ENCODE measurements at regions not wholly inside any gene's neighbourhood (a gene's known extent, or its start where the extent isn't known, plus 50 kb on each side); places are given as distances from the start of the nearest gene placed in this dataset.

GRCh38 chr14:65250162-65250495 lies 147.8 kb upstream of the MAX start:
- no peak for DNase-seq (ENCODE audit: low read depth)

GRCh38 chr14:65251213-65251612 lies 148.9 kb upstream of the MAX start:
- no peak for DNase-seq (ENCODE audit: low read depth)

GRCh38 chr14:65252482-65253255 lies 150.4 kb upstream of the MAX start:
- DNase-seq (ENCODE audit: low read depth): no peak

- no peak for DNase-seq (ENCODE audit: low read depth)
Observed at GRCh38 chr14:65255029-65255545, 152.8 kb upstream of the MAX start.

GRCh38 chr14:65255583-65256461 lies 153.5 kb upstream of the MAX start:
- DNase-seq (ENCODE audit: low read depth): no peak

GRCh38 chr14:65256714-65257113 lies 154.4 kb upstream of the MAX start:
- no peak for DNase-seq (ENCODE audit: low read depth)

GRCh38 chr14:65257425-65257824 lies 155.1 kb upstream of the FUT8 start:
- DNase-seq (ENCODE audit: low read depth): no peak

- no peak for DNase-seq (ENCODE audit: low read depth)
Observed at GRCh38 chr14:65258391-65258790, 154.1 kb upstream of the FUT8 start.

GRCh38 chr14:65259000-65259399 lies 153.5 kb upstream of the FUT8 start:
- no peak for DNase-seq (ENCODE audit: low read depth)

GRCh38 chr14:65260786-65261185 lies 151.7 kb upstream of the FUT8 start:
- DNase-seq (ENCODE audit: low read depth): no peak

- no peak for DNase-seq (ENCODE audit: low read depth)
Observed at GRCh38 chr14:65261425-65261920, 151.1 kb upstream of the FUT8 start.

GRCh38 chr14:65261946-65262345 lies 150.6 kb upstream of the FUT8 start:
- no peak for DNase-seq (ENCODE audit: low read depth)

- DNase-seq (ENCODE audit: low read depth): no peak
Observed at GRCh38 chr14:65263177-65263788, 149.2 kb upstream of the FUT8 start.

- no peak for DNase-seq (ENCODE audit: low read depth)
Observed at GRCh38 chr14:65267856-65268255, 144.7 kb upstream of the FUT8 start.

GRCh38 chr14:65268594-65268993 lies 143.9 kb upstream of the FUT8 start:
- no peak for DNase-seq (ENCODE audit: low read depth)

- DNase-seq (ENCODE audit: low read depth): no peak
Observed at GRCh38 chr14:65269732-65270131, 142.8 kb upstream of the FUT8 start.

- no peak for DNase-seq (ENCODE audit: low read depth)
Observed at GRCh38 chr14:65277027-65277426, 135.5 kb upstream of the FUT8 start.

GRCh38 chr14:65277580-65278270 lies 134.8 kb upstream of the FUT8 start:
- no peak for DNase-seq (ENCODE audit: low read depth)

GRCh38 chr14:65278589-65278988 lies 133.9 kb upstream of the FUT8 start:
- DNase-seq (ENCODE audit: low read depth): no peak

GRCh38 chr14:65279510-65279909 lies 133.0 kb upstream of the FUT8 start:
- no peak for DNase-seq (ENCODE audit: low read depth)

- no peak for DNase-seq (ENCODE audit: low read depth)
Observed at GRCh38 chr14:65279958-65280357, 132.6 kb upstream of the FUT8 start.

GRCh38 chr14:65280653-65281052 lies 131.9 kb upstream of the FUT8 start:
- DNase-seq (ENCODE audit: low read depth): no peak
